DND-41 (cell line): ENCODE measurements at regions not wholly inside any gene's neighbourhood (a gene's known extent, or its start where the extent isn't known, plus 50 kb on each side); places are given as distances from the start of the nearest gene placed in this dataset.

Source experiments
- CTCF ChIP-seq: IDR thresholded peaks from 2 replicates; pipeline ENCODE4 v1.5.1; 2012; ENCODE audit warnings: borderline replicate concordance, low read length, moderate library complexity, mild to moderate bottlenecking; ENCODE audit not compliant: poor library complexity, severe bottlenecking; ENCODE audit errors: extremely low read depth
- EZH2 ChIP-seq: IDR thresholded peaks from 3 replicates; pipeline ENCODE4 v1.6.1; 2012; ENCODE audit warnings: borderline replicate concordance, low read depth, mild to moderate bottlenecking, moderate library complexity, low read length, inconsistent platforms; ENCODE audit not compliant: severe bottlenecking

GRCh38 chr7:65750511-65751344 lies 122.1 kb upstream of the VKORC1L1 start:
- TF ChIP-seq CTCF (no peak), EZH2 (no peak)
